22Rv1 (cell line): ENCODE measurements at regions not wholly inside any gene's neighbourhood (a gene's known extent, or its start where the extent isn't known, plus 50 kb on each side); places are given as distances from the start of the nearest gene placed in this dataset.
"Not testable (repeated sequence)": the region's sequence is repeated elsewhere in the genome, so short reads cannot be mapped to it uniquely, and the experiment has no call there.

ENCODE experiments used
- H3K27ac ChIP-seq: fragments of 450-650 bp; 2 replicates; pipeline ENCODE4 v1.5.1; 2017
- ZFX ChIP-seq: fragments of 450-650 bp; IDR thresholded peaks from 2 replicates; pipeline ENCODE4 v1.6.1; 2017; ENCODE audit warnings: antibody characterized with exemption, borderline replicate concordance
- TF ChIP-seq, protein P1 (sequence below): fragments of 450-650 bp; IDR thresholded peaks from 2 replicates; pipeline ENCODE4 v1.5.1; 2017; ENCODE audit warnings: mild to moderate bottlenecking

DNA sequence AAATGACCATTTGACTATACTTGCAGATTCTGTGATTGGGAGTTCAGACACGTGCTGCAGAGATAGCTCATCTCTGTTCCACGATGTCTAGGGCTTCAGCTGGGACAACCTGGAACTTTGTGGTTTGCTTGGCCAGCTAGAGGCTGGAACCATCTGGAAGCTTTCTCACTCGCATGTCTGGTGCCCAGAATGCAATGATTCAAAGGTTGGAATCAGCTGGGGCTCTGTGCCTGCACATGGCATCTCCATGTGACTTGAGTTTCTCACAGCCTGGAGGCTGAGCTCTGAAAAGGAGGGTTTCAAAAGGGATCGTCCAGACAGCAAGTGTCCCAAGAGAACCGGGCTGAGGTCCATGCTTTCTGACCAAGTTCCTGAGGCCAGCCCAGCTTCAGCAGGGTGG is 465.2 kb downstream of the GADD45G start:
- TF ChIP-seq, protein P1, sequence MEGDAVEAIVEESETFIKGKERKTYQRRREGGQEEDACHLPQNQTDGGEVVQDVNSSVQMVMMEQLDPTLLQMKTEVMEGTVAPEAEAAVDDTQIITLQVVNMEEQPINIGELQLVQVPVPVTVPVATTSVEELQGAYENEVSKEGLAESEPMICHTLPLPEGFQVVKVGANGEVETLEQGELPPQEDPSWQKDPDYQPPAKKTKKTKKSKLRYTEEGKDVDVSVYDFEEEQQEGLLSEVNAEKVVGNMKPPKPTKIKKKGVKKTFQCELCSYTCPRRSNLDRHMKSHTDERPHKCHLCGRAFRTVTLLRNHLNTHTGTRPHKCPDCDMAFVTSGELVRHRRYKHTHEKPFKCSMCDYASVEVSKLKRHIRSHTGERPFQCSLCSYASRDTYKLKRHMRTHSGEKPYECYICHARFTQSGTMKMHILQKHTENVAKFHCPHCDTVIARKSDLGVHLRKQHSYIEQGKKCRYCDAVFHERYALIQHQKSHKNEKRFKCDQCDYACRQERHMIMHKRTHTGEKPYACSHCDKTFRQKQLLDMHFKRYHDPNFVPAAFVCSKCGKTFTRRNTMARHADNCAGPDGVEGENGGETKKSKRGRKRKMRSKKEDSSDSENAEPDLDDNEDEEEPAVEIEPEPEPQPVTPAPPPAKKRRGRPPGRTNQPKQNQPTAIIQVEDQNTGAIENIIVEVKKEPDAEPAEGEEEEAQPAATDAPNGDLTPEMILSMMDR, result no peak
- no peak for TF ChIP-seq ZFX
- H3K27ac ChIP-seq, result no peak overlapping the region

DNA sequence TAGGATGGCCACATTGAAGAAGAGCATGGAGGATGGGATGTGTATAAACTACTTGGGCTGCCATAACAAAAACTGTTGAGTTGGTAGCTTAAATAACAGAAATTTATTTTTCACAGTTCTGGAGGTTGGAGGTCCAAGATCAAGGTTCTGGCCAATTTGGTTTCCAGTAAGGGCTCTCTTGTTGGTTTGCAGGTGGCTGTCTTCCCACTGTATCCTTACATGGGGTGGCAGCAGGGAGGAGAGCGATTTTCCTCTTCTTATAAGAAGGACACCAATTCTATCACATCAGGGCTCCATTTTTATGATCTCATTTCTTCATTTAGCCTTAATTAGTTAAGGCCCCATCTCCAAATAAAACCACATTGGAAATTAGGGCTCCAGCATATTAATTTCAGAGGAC is 465.7 kb downstream of the GADD45G start:
- TF ChIP-seq, protein P1, result no peak
- no peak for TF ChIP-seq ZFX
- no peak overlapping the region for H3K27ac ChIP-seq

DNA sequence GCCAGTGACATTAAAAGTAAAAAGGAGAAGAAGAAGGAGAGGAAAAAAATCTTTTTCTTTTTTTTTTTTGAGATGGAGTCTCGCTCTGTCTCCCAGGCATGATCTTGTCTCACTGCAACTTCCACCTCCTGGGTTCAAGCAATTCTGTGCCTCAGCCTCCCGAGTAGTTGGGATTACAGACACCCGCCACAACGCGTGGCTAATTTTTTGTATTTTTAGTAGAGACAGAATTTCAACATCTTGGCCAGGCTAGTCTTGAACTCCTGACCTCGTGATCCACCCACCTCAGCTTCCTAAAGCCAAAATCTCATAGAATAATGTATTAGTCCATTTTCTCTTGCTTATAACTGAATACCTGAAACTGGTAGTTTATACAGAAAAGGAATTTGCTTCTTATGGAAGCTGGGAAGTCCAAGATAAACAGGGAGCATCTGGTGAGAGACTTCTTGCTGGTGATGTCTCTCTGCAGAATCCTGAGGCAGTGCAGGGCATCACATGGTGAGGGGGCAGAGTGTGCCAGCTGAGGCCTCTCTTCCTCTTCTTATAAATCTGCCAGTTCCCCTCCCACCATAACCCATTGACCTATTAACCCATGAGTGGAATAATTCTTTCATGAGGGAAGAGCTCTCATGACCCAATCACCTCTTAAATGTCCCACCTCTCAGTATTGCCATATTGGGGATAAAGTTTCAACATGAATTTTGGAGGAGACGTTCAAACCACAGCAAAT is 466.3 kb downstream of the GADD45G start:
- no peak for TF ChIP-seq ZFX
- TF ChIP-seq, protein P1, result no peak
- no peak overlapping the region for H3K27ac ChIP-seq

DNA sequence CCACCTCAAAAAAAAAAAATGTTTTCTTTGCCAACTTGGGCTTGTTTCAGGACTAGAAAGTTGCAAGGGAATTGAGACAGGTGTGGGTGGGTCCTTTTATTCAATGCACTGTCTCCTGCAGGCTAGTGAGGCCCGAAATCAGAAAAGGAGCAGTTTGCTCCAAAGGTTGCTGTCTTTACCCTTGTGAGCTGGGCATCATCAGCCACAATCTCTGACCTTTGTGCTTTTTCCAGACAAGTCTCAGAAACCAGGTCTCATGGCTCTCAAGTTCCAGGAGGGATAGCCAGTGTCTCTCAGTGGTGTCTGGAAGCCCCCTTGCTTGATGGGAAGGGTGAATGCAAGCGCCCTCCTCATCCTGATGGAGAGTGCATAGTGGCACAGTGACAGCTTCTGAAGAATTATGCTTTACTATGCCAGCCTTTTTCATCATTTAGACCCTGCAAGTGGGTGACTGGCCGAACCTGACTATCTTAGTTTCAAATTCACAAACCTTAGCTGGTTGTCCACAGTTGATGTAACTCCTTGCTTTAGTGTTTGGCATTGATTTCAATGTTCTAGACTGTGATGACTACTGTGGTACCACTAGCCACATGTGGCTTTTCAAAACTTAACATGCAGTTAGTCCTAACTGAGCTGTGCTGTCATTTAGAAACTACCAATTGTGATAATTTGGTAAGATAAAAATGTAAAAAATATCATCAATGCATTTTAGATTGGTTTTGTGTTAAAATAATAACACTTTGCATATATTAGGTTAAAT is 468.6 kb downstream of the GADD45G start:
- H3K27ac ChIP-seq, result no peak overlapping the region
- TF ChIP-seq, protein P1, result no peak
- no peak for TF ChIP-seq ZFX

DNA sequence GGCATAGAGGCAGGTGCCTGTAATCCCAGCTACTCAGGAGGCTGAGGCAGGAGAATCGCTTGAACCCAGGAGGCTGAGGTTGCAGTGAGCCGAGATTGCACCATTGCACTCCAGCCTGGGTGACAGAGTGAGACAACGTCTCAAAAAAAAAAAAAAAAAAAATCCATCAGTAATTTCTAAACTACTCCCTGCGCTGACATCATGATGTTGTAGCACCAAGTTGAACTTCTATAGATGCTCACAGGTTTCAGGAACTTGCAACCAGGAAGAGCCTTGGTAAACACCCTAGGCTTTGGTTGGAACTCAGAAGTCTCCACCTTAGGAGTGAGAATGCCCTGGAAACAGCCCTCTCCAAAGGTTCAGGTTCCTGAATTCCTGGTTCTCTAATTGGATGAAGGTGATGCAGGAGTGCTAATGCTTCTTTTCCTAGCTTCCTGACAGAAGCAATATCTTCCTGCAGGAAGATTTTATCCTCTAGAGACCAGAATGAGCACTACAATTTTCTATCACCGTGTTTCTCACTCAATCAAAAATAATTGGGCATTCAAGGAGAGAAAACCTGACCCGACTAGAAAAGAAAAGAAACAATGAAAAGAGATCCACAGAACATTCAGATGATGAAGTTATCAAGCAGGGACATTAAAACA is 469.6 kb downstream of the GADD45G start:
- TF ChIP-seq, protein P1, result no peak
- no peak for TF ChIP-seq ZFX
- H3K27ac ChIP-seq, result no peak overlapping the region

DNA sequence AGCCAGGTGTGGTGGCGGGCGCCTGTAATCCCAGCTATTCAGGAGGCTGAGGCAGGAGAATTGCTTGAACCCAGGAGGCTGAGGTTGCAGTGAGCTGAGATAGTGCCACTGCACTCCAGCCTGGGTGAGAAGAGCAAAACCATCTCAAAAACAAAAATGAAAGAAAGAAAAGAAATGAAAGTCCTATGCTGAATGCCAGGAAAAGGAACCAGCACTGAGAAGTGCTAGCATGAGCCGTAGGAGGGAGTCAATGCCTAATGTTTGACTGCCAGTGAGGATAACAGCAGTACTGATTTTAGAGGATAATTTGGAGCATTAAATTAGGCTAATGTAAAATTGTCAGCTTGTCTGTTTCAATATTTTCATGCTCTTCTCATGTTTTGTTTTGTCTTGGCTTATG is 472.8 kb downstream of the GADD45G start:
- not testable (repeated sequence) for H3K27ac ChIP-seq

DNA sequence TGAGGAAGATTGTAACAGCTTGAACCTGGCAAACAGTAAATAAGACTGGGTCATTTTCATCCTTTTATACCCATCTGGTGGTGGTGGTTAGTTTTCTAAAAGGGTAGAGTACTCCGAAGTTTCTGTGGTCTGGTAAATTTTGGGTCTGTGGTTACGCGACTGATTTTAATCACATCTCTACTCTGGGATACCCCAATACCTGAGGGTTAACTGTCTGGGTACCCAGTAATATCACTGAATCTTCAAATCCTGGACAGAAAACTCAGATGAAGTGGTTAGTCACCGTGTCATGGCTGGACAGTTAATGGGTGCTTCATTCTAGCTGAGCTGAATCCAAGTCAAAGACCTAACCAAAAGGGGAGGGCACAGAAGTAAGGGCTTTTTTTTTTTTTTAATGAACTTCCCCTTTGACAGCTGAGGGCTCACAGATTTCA is 474.2 kb downstream of the GADD45G start:
- no peak for TF ChIP-seq ZFX
- TF ChIP-seq, protein P1, result no peak
- no peak overlapping the region for H3K27ac ChIP-seq
